H1 (cell line): ENCODE measurements at regions not wholly inside any gene's neighbourhood (a gene's known extent, or its start where the extent isn't known, plus 50 kb on each side); places are given as distances from the start of the nearest gene placed in this dataset.
A peak's percentile ranks its signal among the peaks of the same experiment; 100 is the strongest.

Experiments
- CTCF ChIA-PET: fragments of 300-600 bp; sonication (Branson Sonifier 250); formaldehyde crosslinking; loops from one replicate; lab custom pipeline; 2021; ENCODE audit not compliant: partially characterized antibody; lab: Charles Lee
- POLR2A ChIA-PET: fragments of 300-600 bp; sonication (Branson Sonifier 250); formaldehyde crosslinking; loops from one replicate; lab custom pipeline; 2021; ENCODE audit warnings: inconsistent platforms; ENCODE audit not compliant: partially characterized antibody; lab: Charles Lee
- DNase-seq, 2 experiments: peaks; one replicate each; pipeline versions ENCODE4 v3.0.0 to v3.0.0-alpha.2; 2010 to 2022; ENCODE audit warnings: low spot score in 2 of 2, low read depth in 1 of 2, mixed read lengths in 1 of 2
- FAIRE-seq: peaks from 2 replicates; lab custom pipeline; 2011; peaks lifted over from hg19 to GRCh38; lab: Jason Lieb, UNC
- H2AFZ ChIP-seq: 2 replicates; pipeline ENCODE4 v1.8.1; 2012; ENCODE audit warnings: low read length, inconsistent platforms
- H2AK5ac ChIP-seq: 2 replicates; pipeline ENCODE4 v1.6.1; 2013; ENCODE audit warnings: low read depth, low read length
- H2BK120ac ChIP-seq: replicated peaks from 2 replicates; pipeline ENCODE3; 2013; ENCODE audit warnings: low read depth, low read length, inconsistent platforms
- H2BK12ac ChIP-seq: 2 replicates; pipeline ENCODE4 v1.6.1; 2013; ENCODE audit warnings: low read depth, low read length
- H2BK15ac ChIP-seq: 2 replicates; pipeline ENCODE4 v1.6.1; 2013; ENCODE audit warnings: low read length
- H2BK20ac ChIP-seq: 2 replicates; pipeline ENCODE4 v1.6.1; 2013; ENCODE audit warnings: low read length
- H2BK5ac ChIP-seq: 2 replicates; pipeline ENCODE4 v1.6.1; 2013; ENCODE audit warnings: low read depth, low read length
- H3K14ac ChIP-seq: 2 replicates; pipeline ENCODE4 v1.6.1; 2013; ENCODE audit warnings: inconsistent platforms; ENCODE audit not compliant: insufficient read length
- H3K18ac ChIP-seq: 2 replicates; pipeline ENCODE4 v1.6.1; 2013; ENCODE audit warnings: low read length; ENCODE audit errors: extremely low read depth
- H3K23ac ChIP-seq: 2 replicates; pipeline ENCODE4 v1.6.1; 2013; ENCODE audit warnings: inconsistent platforms; ENCODE audit not compliant: insufficient read length
- H3K23me2 ChIP-seq: 2 replicates; pipeline ENCODE4 v1.6.1; 2013; ENCODE audit warnings: low read depth, low read length
- H3K27ac ChIP-seq: 2 replicates; pipeline ENCODE4 v1.6.1; 2011; ENCODE audit warnings: low read depth, low read length, inconsistent platforms
- H3K27me3 ChIP-seq, 4 experiments: replicated peaks in 1 of 4; 1 replicate in 1 of 4; 2 replicates in 3 of 4; pipeline versions ENCODE4 v1.6.1 to v1.8.1; 2011 to 2013; ENCODE audit warnings: low read length in 3 of 4, mild to moderate bottlenecking in 3 of 4, inconsistent platforms in 2 of 4, mixed read lengths in 2 of 4, moderate library complexity in 1 of 4; ENCODE audit not compliant: control insufficient read depth in 3 of 4, insufficient read depth in 3 of 4; ENCODE audit errors: extremely low read depth in 1 of 4
- H3K36me3 ChIP-seq, 4 experiments: 2 replicates each; pipeline versions ENCODE4 v1.6.1 to v1.8.1; 2011 to 2013; ENCODE audit warnings: mild to moderate bottlenecking in 4 of 4, low read length in 3 of 4, moderate library complexity in 2 of 4, control low read depth in 1 of 4, inconsistent platforms in 1 of 4; ENCODE audit not compliant: insufficient read depth in 4 of 4, control insufficient read depth in 2 of 4
- H3K4ac ChIP-seq: replicated peaks from 2 replicates; pipeline ENCODE3; 2013; ENCODE audit warnings: low read length, low read depth, mixed read lengths, inconsistent platforms; ENCODE audit not compliant: insufficient read length
- H3K4me1 ChIP-seq, 4 experiments: replicated peaks in 1 of 4; 1 replicate in 1 of 4; 2 replicates in 3 of 4; pipeline versions ENCODE4 v1.6.1 to v1.8.1; 2011 to 2013; ENCODE audit warnings: low read length in 3 of 4, inconsistent platforms in 2 of 4, mixed read lengths in 1 of 4; ENCODE audit not compliant: insufficient read depth in 4 of 4, control insufficient read depth in 3 of 4
- H3K4me2 ChIP-seq, 2 experiments: 2 replicates each; pipeline versions ENCODE4 v1.6.1 to v1.8.1; 2011 to 2013; ENCODE audit warnings: low read depth in 2 of 2, low read length in 2 of 2, control low read depth in 1 of 2, inconsistent platforms in 1 of 2, mild to moderate bottlenecking in 1 of 2; ENCODE audit not compliant: insufficient read depth in 1 of 2
- H3K4me3 ChIP-seq, 4 experiments: fragments of 200-600, 300-600 bp in 1 of 4; sonication (generic), shearing (Covaris generic), sonication (Bioruptor Twin) in 1 of 4; 2 replicates each; pipeline versions ENCODE4 v1.5.1 to v1.8.1; 2011 to 2016; ENCODE audit warnings: low read length in 4 of 4, low read depth in 3 of 4, control low read depth in 2 of 4, inconsistent platforms in 2 of 4, mild to moderate bottlenecking in 2 of 4, mixed read lengths in 1 of 4, moderate library complexity in 1 of 4; ENCODE audit not compliant: insufficient read depth in 2 of 4; ENCODE audit errors: extremely low read depth in 1 of 4
- H3K56ac ChIP-seq: replicated peaks from 2 replicates; pipeline ENCODE3; 2013; ENCODE audit warnings: low read depth, mild to moderate bottlenecking, mixed read lengths, low read length, inconsistent platforms; ENCODE audit not compliant: insufficient read length
- H3K79me1 ChIP-seq: 2 replicates; pipeline ENCODE4 v1.6.1; 2013; ENCODE audit warnings: low read depth, low read length, control low read depth
- H3K79me2 ChIP-seq, 2 experiments: 2 replicates each; pipeline versions ENCODE4 v1.6.1 to v1.8.1; 2012 to 2013; ENCODE audit warnings: low read length in 2 of 2, mild to moderate bottlenecking in 2 of 2, inconsistent platforms in 1 of 2; ENCODE audit not compliant: insufficient read depth in 2 of 2, control insufficient read depth in 1 of 2
- H3K9ac ChIP-seq, 4 experiments: replicated peaks in 1 of 4; 1 replicate in 1 of 4; 2 replicates in 3 of 4; pipeline versions ENCODE4 v1.6.1 to v1.8.1; 2011 to 2013; ENCODE audit warnings: low read depth in 3 of 4, low read length in 3 of 4, control low read depth in 2 of 4, mild to moderate bottlenecking in 2 of 4, moderate library complexity in 2 of 4, inconsistent platforms in 1 of 4; ENCODE audit errors: extremely low read depth in 1 of 4
- H3K9me3 ChIP-seq, 2 experiments: 2 replicates each; pipeline versions ENCODE4 v1.6.1 to v1.8.1; 2012 to 2013; ENCODE audit warnings: mild to moderate bottlenecking in 2 of 2, moderate library complexity in 2 of 2, control low read depth in 1 of 2, inconsistent platforms in 1 of 2, low read depth in 1 of 2, low read length in 1 of 2, mixed read lengths in 1 of 2; ENCODE audit not compliant: insufficient read depth in 2 of 2
- H4K20me1 ChIP-seq, 2 experiments: replicated peaks in 1 of 2; 2 replicates each; pipeline versions ENCODE3 to v1.8.1; 2011 to 2013; ENCODE audit warnings: inconsistent platforms in 2 of 2, low read length in 2 of 2, mild to moderate bottlenecking in 1 of 2; ENCODE audit not compliant: insufficient read depth in 2 of 2, control insufficient read depth in 1 of 2
- H4K5ac ChIP-seq: 2 replicates; pipeline ENCODE4 v1.6.1; 2013; ENCODE audit warnings: low read length, low read depth, mixed read lengths, inconsistent platforms; ENCODE audit not compliant: insufficient read length
- H4K8ac ChIP-seq: 2 replicates; pipeline ENCODE4 v1.8.0; 2013; ENCODE audit warnings: mild to moderate bottlenecking, moderate library complexity, low read length, inconsistent platforms; ENCODE audit not compliant: insufficient read depth; ENCODE audit errors: extremely low read depth
- H4K91ac ChIP-seq: replicated peaks from 2 replicates; pipeline ENCODE3; 2013; ENCODE audit warnings: low read length, mixed read lengths, inconsistent platforms; ENCODE audit not compliant: insufficient read length
- BRCA1 ChIP-seq: IDR thresholded peaks from 2 replicates; pipeline ENCODE4 v1.6.1; 2012; ENCODE audit warnings: low read depth, low read length, improper control_type of control experiment
- CBX5 ChIP-seq: fragments of 300-800, 300-1000 bp; sonication (generic); IDR thresholded peaks from 2 replicates; pipeline ENCODE4 v1.7.1; 2016; ENCODE audit warnings: antibody characterized with exemption, low read length, low read depth
- CHD2 ChIP-seq: IDR thresholded peaks from 2 replicates; pipeline ENCODE4 v1.6.1; 2012; ENCODE audit warnings: low read length, improper control_type of control experiment
- FOSL1 ChIP-seq: IDR thresholded peaks from 2 replicates; pipeline ENCODE4 v1.6.1; 2011; ENCODE audit warnings: mild to moderate bottlenecking, low read depth, low read length, moderate library complexity; ENCODE audit not compliant: insufficient read depth
- JUN ChIP-seq: IDR thresholded peaks from 2 replicates; pipeline ENCODE4 v1.6.1; 2011; ENCODE audit warnings: low read depth, mild to moderate bottlenecking, improper control_type of control experiment, low read length
- NANOG ChIP-seq: IDR thresholded peaks from 2 replicates; pipeline ENCODE4 v1.6.1; 2011; ENCODE audit warnings: low read length, low read depth, mild to moderate bottlenecking, inconsistent platforms; ENCODE audit not compliant: insufficient read depth, poor library complexity, severe bottlenecking
- NRF1 ChIP-seq: IDR thresholded peaks from 2 replicates; pipeline ENCODE4 v1.6.1; 2011; ENCODE audit warnings: mild to moderate bottlenecking, low read depth, low read length, improper control_type of control experiment
- SUZ12 ChIP-seq: fragments of 200-600 bp; sonication (generic); IDR thresholded peaks from 2 replicates; pipeline ENCODE4 v1.6.1; 2012; ENCODE audit warnings: mild to moderate bottlenecking, inconsistent platforms, low read length, moderate library complexity, mixed read lengths
- TAF7 ChIP-seq: optimal IDR thresholded peaks from 2 replicates; pipeline ENCODE3; 2011; ENCODE audit warnings: low read depth, mild to moderate bottlenecking, inconsistent platforms, low read length, moderate library complexity, borderline replicate concordance
- TCF12 ChIP-seq: IDR thresholded peaks from 2 replicates; pipeline ENCODE4 v1.6.1; 2011; ENCODE audit warnings: low read depth, mild to moderate bottlenecking, low read length
- WGBS, 2 experiments: shearing (Covaris generic) in 1 of 2; methylation state at CpG; one replicate each; pipeline versions ENCODE4 v1.1.6 to v1.1.7; 2013 to 2015; ENCODE audit warnings: low lambda C conversion rate in 2 of 2, mixed read lengths in 2 of 2, inconsistent platforms in 1 of 2, low coverage in 1 of 2, missing lambda C conversion rate in 1 of 2; ENCODE audit not compliant: insufficient replicate concordance in 2 of 2, insufficient coverage in 1 of 2, insufficient read length in 1 of 2; ENCODE audit errors: extremely low coverage in 1 of 2, missing lambda C conversion rate in 1 of 2; 5-methylcytosine and 5-hydroxymethylcytosine counted together
- TF ChIP-seq, protein P1 (sequence below), 3 experiments: IDR thresholded peaks; 1 replicate in 2 of 3; 2 replicates in 1 of 3; pipeline versions ENCODE4 v1.5.1 to v1.6.1; 2011; ENCODE audit warnings: low read length in 3 of 3, mild to moderate bottlenecking in 3 of 3, inconsistent platforms in 2 of 3, low read depth in 1 of 3, moderate library complexity in 1 of 3; ENCODE audit not compliant: insufficient read depth in 1 of 3; ENCODE audit errors: control extremely low read depth in 1 of 3

DNA sequence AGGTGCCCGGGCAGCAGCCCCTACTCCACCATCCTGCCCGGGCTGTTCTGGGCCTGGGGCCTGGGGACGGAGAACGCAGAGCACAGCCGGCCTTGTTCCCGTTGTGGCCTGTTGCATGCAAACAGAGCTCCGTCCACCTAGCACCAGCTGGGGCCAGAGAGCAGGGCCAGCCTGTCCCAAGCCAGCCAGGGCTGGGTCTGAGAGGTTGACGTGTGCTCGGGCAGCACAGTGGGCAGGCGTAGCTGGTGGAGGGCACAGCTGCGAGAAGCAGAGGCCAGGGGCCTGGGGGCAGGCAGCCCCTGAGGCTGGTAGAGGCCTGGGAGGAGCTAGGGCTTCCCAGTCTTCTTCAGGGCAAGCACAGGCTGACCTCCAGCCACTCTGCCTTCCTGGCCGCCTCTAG lies 1192.6 kb downstream of the BRD1 start:
- no peak overlapping the region; the same call in 1 of the 2 replicates for H2BK5ac ChIP-seq
- peak overlapping the region; percentile 35; the same call in 1 of the 2 replicates for H4K8ac ChIP-seq
- no peak overlapping the region for H3K14ac ChIP-seq
- H3K9me3 ChIP-seq = no peaks in the 10 kb centered on the region
- no peak overlapping the region for H3K4me2 ChIP-seq
- H4K91ac ChIP-seq = no peak overlapping the region
- no peak overlapping the region for H3K27ac ChIP-seq
- DNase-seq (no peak), FAIRE-seq (no peak)
- ChIA-PET CTCF (interaction anchor here (0.6 kb wide), 1 partner anchor 115 kb away, joined by 3 read pairs; no protein-coding TSS in a partner anchor), POLR2A (no interaction called here)
- H2BK120ac ChIP-seq = no peak overlapping the region
- H3K4me3 ChIP-seq = no peak overlapping the region
- no peak overlapping the region for H2BK15ac ChIP-seq
- H3K27me3 ChIP-seq = no peaks in the 10 kb centered on the region
- no peak overlapping the region for H2AFZ ChIP-seq
- H2BK20ac ChIP-seq = no peak overlapping the region
- H4K5ac ChIP-seq = no peak overlapping the region
- TF ChIP-seq TCF12 = no peak
- TF ChIP-seq FOSL1 = no peak
- TF ChIP-seq CBX5 = no peak
- TF ChIP-seq SUZ12 = no peak
- TF ChIP-seq JUN = no peak
- TF ChIP-seq NRF1 = no peak
- TF ChIP-seq CHD2 = no peak
- TF ChIP-seq TAF7 = no peak
- TF ChIP-seq BRCA1 = no peak
- no peak for TF ChIP-seq NANOG
- TF ChIP-seq, protein P1, sequence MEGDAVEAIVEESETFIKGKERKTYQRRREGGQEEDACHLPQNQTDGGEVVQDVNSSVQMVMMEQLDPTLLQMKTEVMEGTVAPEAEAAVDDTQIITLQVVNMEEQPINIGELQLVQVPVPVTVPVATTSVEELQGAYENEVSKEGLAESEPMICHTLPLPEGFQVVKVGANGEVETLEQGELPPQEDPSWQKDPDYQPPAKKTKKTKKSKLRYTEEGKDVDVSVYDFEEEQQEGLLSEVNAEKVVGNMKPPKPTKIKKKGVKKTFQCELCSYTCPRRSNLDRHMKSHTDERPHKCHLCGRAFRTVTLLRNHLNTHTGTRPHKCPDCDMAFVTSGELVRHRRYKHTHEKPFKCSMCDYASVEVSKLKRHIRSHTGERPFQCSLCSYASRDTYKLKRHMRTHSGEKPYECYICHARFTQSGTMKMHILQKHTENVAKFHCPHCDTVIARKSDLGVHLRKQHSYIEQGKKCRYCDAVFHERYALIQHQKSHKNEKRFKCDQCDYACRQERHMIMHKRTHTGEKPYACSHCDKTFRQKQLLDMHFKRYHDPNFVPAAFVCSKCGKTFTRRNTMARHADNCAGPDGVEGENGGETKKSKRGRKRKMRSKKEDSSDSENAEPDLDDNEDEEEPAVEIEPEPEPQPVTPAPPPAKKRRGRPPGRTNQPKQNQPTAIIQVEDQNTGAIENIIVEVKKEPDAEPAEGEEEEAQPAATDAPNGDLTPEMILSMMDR (IDR thresholded peaks at IDR 0.05; ENCODE audit: control extremely low read depth in 1 of 3, insufficient read depth in 1 of 3, low read depth in 1 of 3, low read length in 3 of 3) = no peak
- no peaks in the 10 kb centered on the region for H3K36me3 ChIP-seq
- H3K79me1 ChIP-seq = peaks cover 2% of the 10 kb centered on the region; the same call in 1 of the 2 replicates
- H2BK12ac ChIP-seq = no peak overlapping the region
- H3K9ac ChIP-seq = no peak overlapping the region; a peak in 1 of 7 replicates
- WGBS, 2 experiments = 83% methylated on average over 11 of the region's 12 CpGs; no CpG with 5 or more reads in 1 of the 2 experiments
- no peaks in the 10 kb centered on the region for H3K79me2 ChIP-seq
- H3K23ac ChIP-seq = no peak overlapping the region
- H3K56ac ChIP-seq = no peak overlapping the region
- peak overlapping the region; percentile 83 for H3K4ac ChIP-seq
- H3K18ac ChIP-seq = no peak overlapping the region
- peaks cover 0 to 10% of the 10 kb centered on the region in 2 experiments for H4K20me1 ChIP-seq
- no peaks in the 10 kb centered on the region; the same call in 1 of the 2 replicates for H3K23me2 ChIP-seq
- H3K4me1 ChIP-seq = peaks cover 0 to 4% (median 2%) of the 10 kb centered on the region in 4 experiments; a peak in 3 of 7 replicates
- no peak overlapping the region for H2AK5ac ChIP-seq
